ENCODE measurements at regions not wholly inside any gene's neighbourhood (a gene's known extent, or its start where the extent isn't known, plus 50 kb on each side); places are given as distances from the start of the nearest gene placed in this dataset.

DNA sequence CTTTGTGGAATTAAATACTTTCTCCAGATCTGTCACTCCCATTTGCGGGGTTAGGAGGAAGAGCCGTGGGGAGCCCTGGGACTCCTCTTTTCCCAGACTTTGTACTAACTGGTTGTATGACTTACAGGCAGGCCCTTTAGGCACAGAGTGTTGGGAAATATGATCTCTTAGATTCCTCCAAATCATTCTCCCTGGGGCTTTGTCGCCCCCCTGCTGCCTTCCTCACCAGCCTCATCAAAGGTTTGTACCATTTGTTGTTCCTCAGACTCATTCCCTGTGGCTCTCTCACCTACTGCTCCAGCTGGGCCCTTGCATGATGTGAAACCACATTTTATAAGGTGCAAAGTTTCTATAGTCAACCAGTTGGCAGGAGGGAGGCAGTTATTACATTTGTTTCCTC, 56.4 kb downstream of the CRYGS start:
- DNase-seq: no peak

DNA sequence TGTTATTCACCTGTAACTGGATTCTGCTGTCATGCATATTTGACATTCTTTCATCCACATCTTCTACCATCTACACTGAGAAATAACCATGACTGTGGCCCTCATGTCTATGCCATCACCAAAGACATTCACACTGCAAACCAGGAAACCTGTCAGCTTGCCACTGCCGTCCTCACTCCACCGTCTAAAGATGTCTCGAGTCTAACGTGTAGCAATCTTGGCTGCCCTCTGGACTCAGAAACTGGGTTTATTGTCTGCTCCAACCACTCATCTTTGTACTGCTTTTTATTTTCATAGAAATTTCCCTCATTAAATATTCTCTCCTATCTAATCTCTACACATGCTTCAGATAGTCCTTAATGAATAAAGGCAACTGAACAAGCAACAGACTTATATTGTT, 57.1 kb downstream of the CRYGS start:
- no peak for DNase-seq

- DNase-seq: no peak
These were observed 60.4 kb downstream of the CRYGS start for GRCh38 chr3:186483611-186484340.

DNA sequence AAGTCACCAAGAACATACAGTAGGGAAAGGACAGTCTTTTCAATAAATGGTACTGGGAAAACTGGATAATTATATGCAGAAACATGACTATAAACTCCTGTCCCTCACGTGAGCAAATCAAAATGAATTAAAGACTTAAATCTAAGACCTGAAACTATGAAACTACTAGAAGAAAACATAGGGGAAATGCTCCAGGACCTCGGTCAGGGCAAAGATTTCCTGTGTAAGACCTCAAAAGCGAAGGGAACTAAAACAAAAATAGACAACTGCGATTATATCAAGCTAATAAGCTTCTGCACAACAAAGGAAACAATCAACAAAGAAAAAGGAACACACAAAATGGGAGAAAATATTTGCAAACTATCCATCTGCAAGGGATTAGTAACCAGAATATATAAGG, 62.7 kb downstream of the CRYGS start:
- DNase-seq: no peak

DNA sequence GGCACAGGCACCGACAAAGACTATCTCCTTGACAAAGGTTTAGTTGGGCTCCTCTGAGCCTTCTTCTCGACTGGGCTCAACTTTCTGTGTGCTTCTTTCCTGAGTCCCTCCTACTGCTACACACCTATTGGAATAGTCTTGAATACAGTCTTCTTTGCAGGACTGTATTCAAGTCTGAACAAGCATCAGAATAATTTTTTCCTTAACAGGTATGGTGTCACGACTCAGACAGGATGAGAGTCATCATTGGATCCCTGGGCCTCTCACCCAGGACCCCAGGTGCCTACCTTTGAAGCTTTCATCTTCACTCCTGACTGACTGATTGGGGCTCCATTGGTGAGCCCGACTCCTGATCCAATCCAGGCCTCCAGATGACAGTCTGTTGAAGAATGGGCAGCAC, 66.3 kb downstream of the CRYGS start:
- DNase-seq: no peak

GRCh38 chr3:186477033-186477432, 67.1 kb downstream of the CRYGS start:
- DNase-seq: no peak

DNA sequence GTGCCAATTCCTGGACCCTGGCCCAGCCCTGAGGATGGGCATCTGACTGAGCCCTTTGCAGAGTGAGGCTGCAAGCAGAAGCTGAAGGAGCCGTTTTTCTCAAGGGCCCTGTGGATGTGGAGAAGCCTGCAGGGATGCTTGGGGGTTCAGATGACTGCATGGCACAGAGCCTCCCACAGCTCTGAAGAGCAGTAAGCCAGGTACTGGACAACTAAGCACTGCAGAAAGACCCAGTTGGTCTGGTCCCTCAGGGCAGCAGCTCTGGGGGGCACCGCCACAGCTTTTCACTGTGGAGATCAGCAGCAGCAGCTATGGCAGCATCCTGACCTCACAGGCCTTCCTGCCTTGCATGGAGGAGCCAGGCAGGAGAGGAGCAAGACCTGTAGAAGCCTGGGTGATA, 67.6 kb downstream of the CRYGS start:
- no peak for DNase-seq

GRCh38 chr3:186476044-186476468, 68.1 kb downstream of the CRYGS start:
- no peak for DNase-seq

DNA sequence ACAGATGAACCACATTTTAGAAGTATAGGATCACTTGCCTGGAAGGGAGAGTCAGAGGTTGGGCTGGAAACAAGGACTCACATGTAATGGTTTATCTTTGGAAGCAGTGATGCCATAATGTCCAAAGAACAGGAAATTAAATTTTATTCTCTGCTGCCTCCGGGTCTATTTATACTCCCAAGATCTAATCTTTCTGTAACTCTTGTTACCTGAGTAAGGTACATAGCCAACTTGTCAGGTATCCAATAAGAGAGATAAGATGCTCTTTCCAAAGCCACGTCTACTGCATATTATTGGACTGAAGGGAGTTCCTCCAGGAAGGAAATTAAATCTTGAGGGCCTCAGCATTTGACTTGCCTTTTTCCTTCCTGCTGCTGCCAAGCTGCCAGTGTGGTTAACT, 71.0 kb downstream of the CRYGS start:
- DNase-seq: no peak

GRCh38 chr3:186472456-186473008, 71.6 kb downstream of the CRYGS start:
- DNase-seq: no peak

DNA sequence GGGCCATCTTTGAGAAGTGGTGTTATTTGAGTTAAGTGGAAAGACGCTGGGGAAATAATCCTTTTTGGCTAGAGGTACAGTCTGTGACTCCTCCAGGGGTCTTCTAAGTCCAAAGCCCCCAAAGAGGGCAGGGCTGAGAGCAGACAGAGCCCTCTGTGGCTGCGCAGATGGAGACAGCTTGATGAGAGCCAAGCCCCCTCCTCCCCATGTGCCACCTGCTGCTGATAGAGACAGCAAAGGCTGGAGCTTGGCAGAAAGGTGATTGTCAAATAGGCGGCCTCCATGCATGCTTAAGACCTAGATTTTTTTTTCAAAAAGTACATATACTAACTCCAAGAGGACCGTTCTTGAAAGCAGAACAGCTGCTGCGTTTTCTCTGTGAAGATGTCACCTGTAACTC, 72.4 kb downstream of the CRYGS start:
- DNase-seq: no peak

DNA sequence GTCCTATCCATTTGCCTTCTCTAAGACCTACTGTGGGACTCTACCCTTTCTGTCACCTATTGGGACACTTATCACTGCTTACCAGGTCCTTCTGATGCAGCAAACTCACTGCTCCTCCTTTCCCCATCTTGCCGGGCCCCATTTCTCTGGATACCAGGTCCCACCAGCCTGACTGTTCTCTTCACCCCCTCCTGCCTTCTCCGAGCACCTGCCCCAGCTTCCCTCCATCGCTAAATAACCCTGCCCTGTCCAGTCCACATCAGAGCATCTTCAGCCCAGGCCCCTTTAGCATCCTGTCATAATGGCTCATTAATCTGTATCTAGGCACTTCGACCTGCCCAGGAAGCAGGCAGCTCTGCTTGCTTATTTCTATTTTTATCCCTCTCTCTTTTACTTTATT, 74.7 kb downstream of the CRYGS start:
- DNase-seq: no peak

DNA sequence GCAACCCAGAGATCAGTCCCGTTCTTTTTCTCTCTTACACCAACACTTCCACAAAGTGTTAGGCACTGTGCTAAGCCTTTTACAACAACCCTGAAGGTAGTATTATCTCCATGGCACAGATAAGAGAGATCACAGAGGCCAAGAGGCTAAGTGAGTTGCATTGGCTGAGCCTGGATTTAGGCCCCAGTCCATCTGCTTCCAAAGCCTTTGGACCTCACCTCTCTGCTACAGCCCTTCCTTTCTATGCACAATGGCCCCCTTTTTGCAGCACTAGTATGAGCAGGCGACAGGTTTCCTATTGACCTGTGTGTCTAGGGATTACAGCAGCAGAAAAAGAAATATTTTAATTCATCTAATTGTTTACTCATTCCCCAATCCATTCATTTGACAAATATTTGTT, 76.2 kb downstream of the CRYGS start:
- DNase-seq: no peak

GRCh38 chr3:186466391-186466974, 77.7 kb downstream of the CRYGS start:
- DNase-seq: no peak

- no peak for DNase-seq
These were observed 78.7 kb downstream of the CRYGS start for GRCh38 chr3:186465508-186465907.

DNA sequence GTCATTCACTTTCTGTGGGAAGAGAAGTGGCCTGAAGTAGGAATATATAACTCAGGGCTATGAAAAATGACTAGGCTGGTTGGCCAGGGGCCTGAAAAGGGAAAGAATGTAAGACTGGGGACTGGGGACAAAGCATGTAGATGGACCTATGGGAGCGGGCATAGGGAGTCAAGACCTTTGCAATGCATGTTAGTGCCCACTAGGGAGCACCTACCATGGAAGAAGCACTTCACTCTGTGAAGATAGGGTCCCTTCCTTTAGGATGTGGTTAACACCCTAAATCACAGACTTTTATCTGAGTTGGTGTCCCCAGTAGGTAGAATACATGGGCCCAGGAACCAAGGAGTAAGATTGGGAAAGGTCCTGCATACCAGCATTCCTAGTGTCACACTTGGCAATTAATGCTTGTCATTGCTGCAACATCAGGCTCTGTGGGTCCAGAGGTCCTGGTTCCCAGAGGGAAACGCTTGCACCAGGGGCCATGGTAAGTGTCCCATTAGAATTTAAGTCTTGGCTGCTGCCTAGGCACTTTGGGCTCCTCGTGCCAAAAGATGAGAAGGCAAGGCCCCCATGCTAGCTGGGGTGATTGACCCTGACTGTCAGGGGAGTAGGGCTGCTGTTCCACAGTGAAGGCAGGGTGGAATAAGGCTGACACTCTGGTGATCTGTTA, 79.6 kb downstream of the CRYGS start:
- no peak for DNase-seq

- no peak for DNase-seq
These were observed 83.0 kb downstream of the CRYGS start for GRCh38 chr3:186461141-186461540.

DNA sequence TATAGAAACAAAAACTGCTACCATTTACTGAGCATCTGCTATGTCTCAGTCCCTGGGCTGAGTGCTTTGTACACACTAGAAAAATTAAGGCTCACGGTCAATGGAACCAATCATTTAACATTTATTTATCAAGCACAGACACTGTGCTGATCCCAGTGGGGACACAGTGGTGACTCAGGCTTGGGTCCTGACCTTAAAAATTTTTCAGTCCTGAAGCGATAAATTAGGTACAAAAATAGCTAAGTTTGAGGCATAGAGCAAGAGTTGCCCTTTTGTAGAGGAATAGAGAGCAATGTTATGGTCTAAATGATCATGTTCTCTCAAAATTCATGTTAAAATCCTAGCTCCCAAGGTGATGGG, 85.1 kb downstream of the CRYGS start:
- DNase-seq: no peak

DNA sequence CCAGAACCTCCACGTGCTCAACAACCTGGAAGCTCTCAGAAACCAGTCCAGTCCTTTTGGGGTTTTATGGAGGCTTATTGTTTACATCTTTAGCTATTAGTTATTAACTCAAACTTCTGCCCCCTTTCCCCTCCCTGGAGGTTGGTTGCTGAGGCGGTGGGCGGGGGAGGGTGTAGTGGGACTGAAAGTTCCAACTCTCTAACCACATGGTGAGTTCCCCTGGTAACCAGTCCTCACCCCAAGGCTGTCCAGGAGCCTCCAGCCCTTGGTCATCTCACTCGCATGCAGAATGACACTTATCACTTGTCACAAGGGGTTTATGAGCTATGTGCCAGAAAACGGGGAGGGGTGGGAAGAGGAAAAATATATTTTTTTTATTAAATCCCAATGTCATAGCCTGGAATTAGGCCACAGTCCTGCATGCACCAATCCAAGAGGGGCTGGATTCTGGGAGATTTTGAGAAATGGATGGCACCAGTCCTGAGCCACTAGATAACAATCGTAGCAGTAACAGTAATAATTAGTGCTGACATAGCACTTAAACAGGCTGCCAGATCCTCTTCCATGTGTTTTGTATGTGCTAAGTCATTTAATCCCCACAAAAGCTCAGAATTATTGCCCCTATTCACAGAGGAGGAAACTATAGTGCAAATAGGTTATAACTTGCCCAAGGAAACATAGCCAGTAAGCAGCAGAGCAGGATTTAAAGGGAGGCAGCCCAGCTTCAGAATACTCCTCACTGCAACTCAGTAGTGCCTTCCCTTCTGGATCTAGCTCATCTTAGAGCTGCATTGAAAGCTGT, 85.7 kb downstream of the CRYGS start:
- no peak for DNase-seq

- no peak for DNase-seq
These were observed 86.9 kb downstream of the CRYGS start for GRCh38 chr3:186457236-186457635.

- DNase-seq: no peak
These were observed 87.4 kb downstream of the CRYGS start for GRCh38 chr3:186456731-186457191.

DNA sequence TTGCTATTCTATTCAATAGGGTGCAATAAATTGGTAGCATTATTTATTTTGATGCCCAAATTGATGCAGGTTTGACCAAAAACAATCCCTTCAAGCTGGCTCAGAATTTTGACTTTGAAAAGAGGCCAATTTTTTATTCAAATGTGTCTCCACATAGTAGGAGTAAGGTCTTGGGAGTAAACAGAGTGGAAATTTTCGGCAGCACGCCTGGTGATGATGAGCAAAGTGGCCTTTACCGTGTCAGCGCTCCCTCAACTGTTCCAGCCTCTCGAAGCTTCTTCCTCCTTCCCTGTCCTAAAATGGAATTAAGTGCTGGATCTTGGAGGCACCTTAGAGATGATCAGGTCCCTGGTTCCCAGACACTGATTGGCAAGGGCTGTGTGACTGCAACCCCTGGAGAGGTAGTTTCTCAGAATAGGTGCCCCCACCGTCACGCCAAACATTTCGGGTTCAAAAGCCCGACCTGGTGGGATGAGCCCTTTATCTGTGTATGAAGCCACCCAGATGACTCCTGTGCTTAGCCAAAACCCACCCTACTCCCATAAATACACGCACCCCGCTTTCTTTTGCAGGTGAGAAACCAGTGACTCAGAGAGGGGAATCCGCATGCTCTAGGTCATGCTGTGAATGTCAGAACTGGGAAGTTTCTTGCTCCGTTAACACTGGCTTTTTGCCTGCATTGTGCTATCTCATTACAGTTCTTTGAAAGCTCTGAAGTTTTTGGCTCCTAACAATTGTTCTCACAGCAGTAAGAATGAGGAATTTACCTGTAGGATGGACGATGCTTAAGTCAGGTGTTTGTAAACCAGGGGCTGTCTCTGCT, 89.1 kb downstream of the CRYGS start:
- DNase-seq: no peak
